ENCODE measurements at regions not wholly inside any gene's neighbourhood (a gene's known extent, or its start where the extent isn't known, plus 50 kb on each side); places are given as distances from the start of the nearest gene placed in this dataset.

GRCh38 chr2:120867290-120868241 is 131.9 kb downstream of the GLI2 start:
- no peak for DNase-seq

GRCh38 chr2:120868366-120868765 is 132.7 kb downstream of the GLI2 start:
- no peak for DNase-seq

- DNase-seq = no peak
Observed at GRCh38 chr2:120869036-120869729, 133.5 kb downstream of the GLI2 start.

GRCh38 chr2:120869730-120870466 is 134.2 kb downstream of the GLI2 start:
- no peak for DNase-seq

- no peak for DNase-seq
Observed at GRCh38 chr2:120870467-120870788, 134.8 kb downstream of the GLI2 start.

- DNase-seq = no peak
Observed at GRCh38 chr2:120871016-120871635, 135.5 kb downstream of the GLI2 start.

- no peak for DNase-seq
Observed at GRCh38 chr2:120871881-120872620, 136.4 kb downstream of the GLI2 start.

- no peak for DNase-seq
Observed at GRCh38 chr2:120873958-120874887, 138.6 kb downstream of the GLI2 start.

GRCh38 chr2:120874888-120875275 is 139.2 kb downstream of the GLI2 start:
- no peak for DNase-seq

GRCh38 chr2:120875431-120875830 is 139.8 kb downstream of the GLI2 start:
- no peak for DNase-seq

- DNase-seq = no peak
Observed at GRCh38 chr2:120876526-120877280, 141.0 kb downstream of the GLI2 start.

- DNase-seq = no peak
Observed at GRCh38 chr2:120877409-120877808, 141.7 kb downstream of the GLI2 start.

GRCh38 chr2:120878970-120879369 is 143.3 kb downstream of the GLI2 start:
- no peak for DNase-seq

GRCh38 chr2:120879431-120880295 is 144.0 kb downstream of the GLI2 start:
- no peak for DNase-seq

- no peak for DNase-seq
Observed at GRCh38 chr2:120880381-120880780, 144.7 kb downstream of the GLI2 start.

GRCh38 chr2:120881981-120882788 is 146.5 kb downstream of the GLI2 start:
- no peak for DNase-seq

GRCh38 chr2:120883607-120884440 is 148.2 kb downstream of the GLI2 start:
- no peak for DNase-seq

Measured in CD4-positive, alpha-beta T cell treated with Interleukin-4 for 1 hour (primary cell).